ENCODE measurements at regions not wholly inside any gene's neighbourhood (a gene's known extent, or its start where the extent isn't known, plus 50 kb on each side); places are given as distances from the start of the nearest gene placed in this dataset.
"Not testable (repeated sequence)": the region's sequence is repeated elsewhere in the genome, so short reads cannot be mapped to it uniquely, and the experiment has no call there.

GRCh38 chr10:9994131-9994530, 1023.5 kb upstream of the CELF2 start:
- no peak for DNase-seq (ENCODE audit: low read depth, low spot score)

- DNase-seq (ENCODE audit: low read depth, low spot score), result no peak
Observed at GRCh38 chr10:9999627-10000026, 1018.0 kb upstream of the CELF2 start.

GRCh38 chr10:10007957-10008356, 1009.7 kb upstream of the CELF2 start:
- DNase-seq (ENCODE audit: low read depth, low spot score), result no peak

- no peak for DNase-seq (ENCODE audit: low read depth, low spot score)
Observed at GRCh38 chr10:10010397-10010796, 1007.3 kb upstream of the CELF2 start.

- no peak for DNase-seq (ENCODE audit: low read depth, low spot score)
Observed at GRCh38 chr10:10014846-10015245, 1002.8 kb upstream of the CELF2 start.

GRCh38 chr10:10017716-10018115, 1000.0 kb upstream of the CELF2 start:
- DNase-seq (ENCODE audit: low read depth, low spot score), result no peak

- no peak for DNase-seq (ENCODE audit: low read depth, low spot score)
Observed at GRCh38 chr10:10020945-10021344, 996.7 kb upstream of the CELF2 start.

- DNase-seq (ENCODE audit: low read depth, low spot score), result no peak
Observed at GRCh38 chr10:10032991-10033390, 984.7 kb upstream of the CELF2 start.

- no peak for DNase-seq (ENCODE audit: low read depth, low spot score)
Observed at GRCh38 chr10:10038348-10038747, 979.3 kb upstream of the CELF2 start.

- no peak for DNase-seq (ENCODE audit: low read depth, low spot score)
Observed at GRCh38 chr10:10039595-10039994, 978.1 kb upstream of the CELF2 start.

- no peak for DNase-seq (ENCODE audit: low read depth, low spot score)
Observed at GRCh38 chr10:10043083-10043482, 974.6 kb upstream of the CELF2 start.

- DNase-seq (ENCODE audit: low read depth, low spot score), result no peak
Observed at GRCh38 chr10:10044922-10045764, 972.5 kb upstream of the CELF2 start.

- DNase-seq (ENCODE audit: low read depth, low spot score), result no peak
Observed at GRCh38 chr10:10045765-10046028, 972.0 kb upstream of the CELF2 start.

- DNase-seq (ENCODE audit: low read depth, low spot score), result no peak
Observed at GRCh38 chr10:10047426-10047825, 970.2 kb upstream of the CELF2 start.

- no peak for DNase-seq (ENCODE audit: low read depth, low spot score)
Observed at GRCh38 chr10:10053051-10053450, 964.6 kb upstream of the CELF2 start.

GRCh38 chr10:10054466-10054865, 963.2 kb upstream of the CELF2 start:
- DNase-seq (ENCODE audit: low read depth, low spot score), result no peak

- no peak for DNase-seq (ENCODE audit: low read depth, low spot score)
Observed at GRCh38 chr10:10055656-10056442, 961.8 kb upstream of the CELF2 start.

- DNase-seq (ENCODE audit: low read depth, low spot score), result no peak
Observed at GRCh38 chr10:10056961-10057360, 960.7 kb upstream of the CELF2 start.

- DNase-seq (ENCODE audit: low read depth, low spot score), result no peak
Observed at GRCh38 chr10:10067644-10068043, 950.0 kb upstream of the CELF2 start.

- not testable (repeated sequence) for DNase-seq (ENCODE audit: low read depth, low spot score)
Observed at GRCh38 chr10:10074847-10075246, 942.8 kb upstream of the CELF2 start.

GRCh38 chr10:10078446-10078845, 939.2 kb upstream of the CELF2 start:
- DNase-seq (ENCODE audit: low read depth, low spot score), result no peak

- DNase-seq (ENCODE audit: low read depth, low spot score), result peak; percentile 25
Observed at GRCh38 chr10:10092581-10092980, 925.1 kb upstream of the CELF2 start.

- no peak for DNase-seq (ENCODE audit: low read depth, low spot score)
Observed at GRCh38 chr10:10093021-10093420, 924.7 kb upstream of the CELF2 start.
